Mesendoderm (in vitro differentiated cells): ENCODE measurements at regions not wholly inside any gene's neighbourhood (a gene's known extent, or its start where the extent isn't known, plus 50 kb on each side); places are given as distances from the start of the nearest gene placed in this dataset.
A peak's percentile ranks its signal among the peaks of the same experiment; 100 is the strongest.
"Not testable (repeated sequence)": the region's sequence is repeated elsewhere in the genome, so short reads cannot be mapped to it uniquely, and the experiment has no call there.

Source experiments
- DNase-seq: peaks from one replicate; pipeline ENCODE4 v3.0.0; 2013
- H2AK5ac ChIP-seq: 2 replicates; pipeline ENCODE4 v1.6.1; 2013; ENCODE audit warnings: low read length, inconsistent platforms
- H2BK120ac ChIP-seq: 2 replicates; pipeline ENCODE4 v1.6.1; 2013; ENCODE audit warnings: low read depth, mild to moderate bottlenecking, low read length, moderate library complexity, mixed read lengths
- H2BK15ac ChIP-seq: replicated peaks from 2 replicates; pipeline ENCODE4 v1.6.1; 2013; ENCODE audit warnings: low read depth, mild to moderate bottlenecking, moderate library complexity
- H2BK5ac ChIP-seq: 2 replicates; pipeline ENCODE4 v1.6.1; 2013; ENCODE audit warnings: low read length, inconsistent platforms
- H3K18ac ChIP-seq: 2 replicates; pipeline ENCODE4 v1.6.1; 2013; ENCODE audit warnings: mild to moderate bottlenecking, low read length, mixed read lengths
- H3K23ac ChIP-seq: one replicate; pipeline ENCODE4 v1.6.1; 2013; ENCODE audit warnings: low read length
- H3K27ac ChIP-seq: 2 replicates; pipeline ENCODE4 v1.5.1; 2013; ENCODE audit warnings: low read depth, mild to moderate bottlenecking, inconsistent platforms, low read length, moderate library complexity
- H3K27me3 ChIP-seq: 2 replicates; pipeline ENCODE4 v1.6.1; 2013; ENCODE audit warnings: low read length, control low read depth, mild to moderate bottlenecking, inconsistent platforms; ENCODE audit not compliant: insufficient read depth, poor library complexity
- H3K36me3 ChIP-seq: 2 replicates; pipeline ENCODE4 v1.6.1; 2013; ENCODE audit warnings: low read length, inconsistent platforms; ENCODE audit not compliant: control insufficient read depth, insufficient read depth
- H3K4ac ChIP-seq: one replicate; pipeline ENCODE4 v1.6.1; 2013; ENCODE audit warnings: low read depth, mild to moderate bottlenecking, low read length, moderate library complexity
- H3K4me1 ChIP-seq: 2 replicates; pipeline ENCODE4 v1.6.1; 2013; ENCODE audit warnings: low read depth, low read length, inconsistent platforms; ENCODE audit not compliant: control insufficient read depth
- H3K4me2 ChIP-seq: 2 replicates; pipeline ENCODE4 v1.6.1; 2013; ENCODE audit warnings: low read length
- H3K4me3 ChIP-seq: 2 replicates; pipeline ENCODE4 v1.5.1; 2013; ENCODE audit warnings: mild to moderate bottlenecking, low read length
- H3K56ac ChIP-seq: one replicate; pipeline ENCODE4 v1.6.1; 2013; ENCODE audit warnings: low read length
- H3K79me1 ChIP-seq: 2 replicates; pipeline ENCODE4 v1.6.1; 2013; ENCODE audit warnings: low read length, inconsistent platforms
- H3K79me2 ChIP-seq: 2 replicates; pipeline ENCODE4 v1.6.1; 2013; ENCODE audit warnings: mild to moderate bottlenecking, low read length; ENCODE audit not compliant: control insufficient read depth, insufficient read depth
- H3K9ac ChIP-seq: 2 replicates; pipeline ENCODE4 v1.6.1; 2013; ENCODE audit warnings: low read length, inconsistent platforms
- H4K5ac ChIP-seq: one replicate; pipeline ENCODE4 v1.6.1; 2013; ENCODE audit warnings: low read length
- H4K8ac ChIP-seq: one replicate; pipeline ENCODE4 v1.6.1; 2013; ENCODE audit warnings: low read depth, mild to moderate bottlenecking, control low read depth, low read length, moderate library complexity
- WGBS: extraction: QIAGEN DNeasy Blood & Tissue Kit; methylation state at CpG from one replicate; pipeline ENCODE4 v1.1.7; 2013; ENCODE audit warnings: low lambda C conversion rate, missing lambda C conversion rate; ENCODE audit not compliant: insufficient coverage; ENCODE audit errors: extremely low coverage; 5-methylcytosine and 5-hydroxymethylcytosine counted together

GRCh38 chr1:120465900-120466299 lies 51.1 kb downstream of the NBPF8 start:
- not testable (repeated sequence) for H2BK120ac ChIP-seq, H3K27ac ChIP-seq, H3K36me3 ChIP-seq, H3K4me2 ChIP-seq, H3K56ac ChIP-seq, H3K79me2 ChIP-seq, H3K23ac ChIP-seq, H2BK5ac ChIP-seq, H3K9ac ChIP-seq, H2AK5ac ChIP-seq, H3K4me1 ChIP-seq, H3K18ac ChIP-seq, H3K4me3 ChIP-seq, H3K27me3 ChIP-seq, H4K8ac ChIP-seq, H4K5ac ChIP-seq, H2BK15ac ChIP-seq, DNase-seq, H3K79me1 ChIP-seq, H3K4ac ChIP-seq
- WGBS, result no CpG with 5 or more reads among the region's 6 CpGs

GRCh38 chr1:120477663-120478062 lies 62.8 kb downstream of the NBPF8 start:
- WGBS, result no CpG with 5 or more reads among the region's 4 CpGs
- H3K27me3 ChIP-seq, H3K9ac ChIP-seq, H3K56ac ChIP-seq, H2BK15ac ChIP-seq, H3K27ac ChIP-seq, H4K5ac ChIP-seq, H3K4me2 ChIP-seq, H3K36me3 ChIP-seq, H3K4me1 ChIP-seq, H3K79me1 ChIP-seq, DNase-seq, H3K23ac ChIP-seq, H2BK120ac ChIP-seq, H3K18ac ChIP-seq, H4K8ac ChIP-seq, H3K4me3 ChIP-seq, H2AK5ac ChIP-seq, H2BK5ac ChIP-seq, H3K4ac ChIP-seq, H3K79me2 ChIP-seq: not testable (repeated sequence)

- not testable (repeated sequence) for H3K79me2 ChIP-seq, H3K4ac ChIP-seq, H2AK5ac ChIP-seq, H2BK120ac ChIP-seq, H4K8ac ChIP-seq, H3K27ac ChIP-seq, H3K56ac ChIP-seq, H3K79me1 ChIP-seq, H3K27me3 ChIP-seq, H2BK5ac ChIP-seq, H3K4me2 ChIP-seq, H3K4me1 ChIP-seq, H3K36me3 ChIP-seq, H3K4me3 ChIP-seq, H3K18ac ChIP-seq, H3K23ac ChIP-seq, H2BK15ac ChIP-seq, H4K5ac ChIP-seq, H3K9ac ChIP-seq
- WGBS, result no CpG with 5 or more reads among the region's 5 CpGs
- peak; percentile 2 for DNase-seq
Measured at GRCh38 chr1:120478400-120478799, 63.6 kb downstream of the NBPF8 start.

GRCh38 chr1:120487542-120487941 lies 72.7 kb downstream of the NBPF8 start:
- not testable (repeated sequence) for H3K56ac ChIP-seq, H3K36me3 ChIP-seq, H3K18ac ChIP-seq, DNase-seq, H3K23ac ChIP-seq, H3K79me1 ChIP-seq, H2BK5ac ChIP-seq, H3K4me3 ChIP-seq, H3K4ac ChIP-seq, H3K9ac ChIP-seq, H2BK15ac ChIP-seq, H3K27me3 ChIP-seq, H3K27ac ChIP-seq, H4K8ac ChIP-seq, H2BK120ac ChIP-seq, H4K5ac ChIP-seq, H2AK5ac ChIP-seq, H3K4me2 ChIP-seq, H3K4me1 ChIP-seq, H3K79me2 ChIP-seq
- no CpG with 5 or more reads among the region's 2 CpGs for WGBS

GRCh38 chr1:120489217-120489616 lies 74.4 kb downstream of the NBPF8 start:
- WGBS, result no CpG with 5 or more reads among the region's 8 CpGs
- not testable (repeated sequence) for H2BK5ac ChIP-seq, H3K79me1 ChIP-seq, H3K4me2 ChIP-seq, DNase-seq, H3K4ac ChIP-seq, H4K5ac ChIP-seq, H3K23ac ChIP-seq, H3K4me3 ChIP-seq, H3K36me3 ChIP-seq, H3K4me1 ChIP-seq, H3K27ac ChIP-seq, H3K79me2 ChIP-seq, H2BK15ac ChIP-seq, H3K27me3 ChIP-seq, H3K18ac ChIP-seq, H2AK5ac ChIP-seq, H3K9ac ChIP-seq, H2BK120ac ChIP-seq, H4K8ac ChIP-seq, H3K56ac ChIP-seq

- not testable (repeated sequence) for DNase-seq, H3K27me3 ChIP-seq
- WGBS, result no CpG with 5 or more reads among the region's 3 CpGs
Measured at GRCh38 chr1:120497145-120497544, 82.3 kb downstream of the NBPF8 start.

More at GRCh38 chr1:120497145-120497544, 82.3 kb downstream of the NBPF8 start:
- not testable (repeated sequence) for H3K18ac ChIP-seq, H3K4me1 ChIP-seq, H2BK15ac ChIP-seq, H2AK5ac ChIP-seq, H3K56ac ChIP-seq, H3K9ac ChIP-seq, H4K5ac ChIP-seq, H3K27ac ChIP-seq, H3K79me1 ChIP-seq, H3K23ac ChIP-seq, H4K8ac ChIP-seq, H3K36me3 ChIP-seq, H3K4me3 ChIP-seq, H2BK120ac ChIP-seq, H2BK5ac ChIP-seq, H3K4me2 ChIP-seq, H3K4ac ChIP-seq, H3K79me2 ChIP-seq
